Renal cortex interstitium (tissue), 11 donors: ENCODE measurements at regions not wholly inside any gene's neighbourhood (a gene's known extent, or its start where the extent isn't known, plus 50 kb on each side); places are given as distances from the start of the nearest gene placed in this dataset.

ENCODE experiments used
- DNase-seq, 11 donors: peaks; one replicate each; pipeline ENCODE4 v3.0.0-alpha.2; 2013; ENCODE audit warnings: low read depth in 9 of 11, low spot score in 4 of 11; ENCODE audit errors: extremely low read depth in 1 of 11

- DNase-seq: no peak
These were observed 76.0 kb downstream of the ATPSCKMT start for GRCh38 chr5:10173716-10174115.

- no peak for DNase-seq
These were observed 77.4 kb downstream of the ATPSCKMT start for GRCh38 chr5:10172247-10172646.

GRCh38 chr5:10169359-10169758 is 80.3 kb downstream of the ATPSCKMT start:
- DNase-seq: no peak

GRCh38 chr5:10168254-10168653 is 81.4 kb downstream of the ATPSCKMT start:
- DNase-seq: no peak

- no peak for DNase-seq
These were observed 81.9 kb downstream of the ATPSCKMT start for GRCh38 chr5:10167806-10168205.

- no peak for DNase-seq
These were observed 83.3 kb downstream of the ATPSCKMT start for GRCh38 chr5:10166392-10166791.

- no peak for DNase-seq
These were observed 87.2 kb downstream of the ATPSCKMT start for GRCh38 chr5:10162468-10162867.

GRCh38 chr5:10161778-10162177 is 87.9 kb downstream of the ATPSCKMT start:
- DNase-seq: no peak

GRCh38 chr5:10160241-10160640 is 89.4 kb downstream of the ATPSCKMT start:
- no peak for DNase-seq

GRCh38 chr5:10158886-10159285 is 90.8 kb downstream of the ATPSCKMT start:
- no peak for DNase-seq

GRCh38 chr5:10157085-10157669 is 92.5 kb downstream of the ATPSCKMT start:
- no peak for DNase-seq

- DNase-seq: no peak
These were observed 93.6 kb downstream of the ATPSCKMT start for GRCh38 chr5:10155897-10156667.

GRCh38 chr5:10153808-10154537 is 95.7 kb downstream of the ATPSCKMT start:
- no peak for DNase-seq

- DNase-seq: no peak
These were observed 96.3 kb downstream of the ATPSCKMT start for GRCh38 chr5:10153394-10153793.

GRCh38 chr5:10151656-10152055 is 98.0 kb downstream of the ATPSCKMT start:
- DNase-seq: no peak

- DNase-seq: no peak
These were observed 99.8 kb downstream of the ATPSCKMT start for GRCh38 chr5:10149911-10150310.

GRCh38 chr5:10145923-10146401 is 103.7 kb downstream of the ATPSCKMT start:
- no peak for DNase-seq

GRCh38 chr5:10144040-10144439 is 105.6 kb downstream of the ATPSCKMT start:
- no peak for DNase-seq

- DNase-seq: no peak
These were observed 109.3 kb downstream of the ATPSCKMT start for GRCh38 chr5:10140195-10140973.
